Endothelial cell (in vitro differentiated cells): ENCODE measurements at regions not wholly inside any gene's neighbourhood (a gene's known extent, or its start where the extent isn't known, plus 50 kb on each side); places are given as distances from the start of the nearest gene placed in this dataset.

Source experiments
- DNase-seq: peaks from one replicate; pipeline ENCODE4 v3.0.0; 2021; ENCODE audit warnings: low spot score
- H3K27ac Mint-ChIP-seq: one replicate; pipeline ENCODE4 v1.8.0; 2021; ENCODE audit warnings: mixed read lengths, inconsistent platforms; ENCODE audit not compliant: unreplicated experiment
- H3K27me3 Mint-ChIP-seq: one replicate; pipeline ENCODE4 v1.8.0; 2021; ENCODE audit warnings: mild to moderate bottlenecking, moderate library complexity, mixed read lengths, inconsistent platforms; ENCODE audit not compliant: unreplicated experiment
- H3K36me3 Mint-ChIP-seq: one replicate; pipeline ENCODE4 v1.8.0; 2021; ENCODE audit warnings: mild to moderate bottlenecking, low read depth, mixed read lengths, inconsistent platforms; ENCODE audit not compliant: unreplicated experiment
- H3K4me1 Mint-ChIP-seq: one replicate; pipeline ENCODE4 v1.8.0; 2021; ENCODE audit warnings: mild to moderate bottlenecking, mixed read lengths, inconsistent platforms; ENCODE audit not compliant: unreplicated experiment
- H3K4me3 Mint-ChIP-seq: one replicate; pipeline ENCODE4 v1.8.0; 2021; ENCODE audit warnings: mild to moderate bottlenecking, mixed read lengths, inconsistent platforms; ENCODE audit not compliant: unreplicated experiment
- H3K9me3 Mint-ChIP-seq: one replicate; pipeline ENCODE4 v1.8.0; 2021; ENCODE audit warnings: mixed read lengths, inconsistent platforms; ENCODE audit not compliant: unreplicated experiment
- TF ChIP-seq, protein P1 (sequence below): fragments of 200-600 bp; sonication (generic); IDR thresholded peaks from one replicate; pipeline ENCODE4 v1.5.0; 2021; ENCODE audit warnings: antibody characterized with exemption; ENCODE audit not compliant: unreplicated experiment

DNA sequence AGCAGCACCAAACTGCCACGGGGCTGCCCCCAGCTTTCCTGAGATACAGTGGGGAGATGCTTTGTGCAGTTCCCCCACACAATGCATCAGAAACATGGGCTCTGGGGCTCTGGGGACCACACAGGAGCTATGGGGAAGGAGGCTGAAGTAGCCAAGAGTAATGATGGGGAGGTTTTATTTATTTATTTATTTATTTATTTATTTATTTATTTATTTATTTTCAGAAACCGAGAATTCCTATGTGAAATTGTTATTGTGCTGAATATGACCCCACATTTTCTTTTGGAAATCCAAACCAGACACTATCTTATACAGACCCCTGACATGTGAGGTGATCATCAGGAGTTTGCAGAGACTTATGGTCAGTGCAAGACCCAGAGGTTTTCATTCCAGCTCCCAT is 84.4 kb downstream of the MTNR1B start:
- TF ChIP-seq, protein P1, sequence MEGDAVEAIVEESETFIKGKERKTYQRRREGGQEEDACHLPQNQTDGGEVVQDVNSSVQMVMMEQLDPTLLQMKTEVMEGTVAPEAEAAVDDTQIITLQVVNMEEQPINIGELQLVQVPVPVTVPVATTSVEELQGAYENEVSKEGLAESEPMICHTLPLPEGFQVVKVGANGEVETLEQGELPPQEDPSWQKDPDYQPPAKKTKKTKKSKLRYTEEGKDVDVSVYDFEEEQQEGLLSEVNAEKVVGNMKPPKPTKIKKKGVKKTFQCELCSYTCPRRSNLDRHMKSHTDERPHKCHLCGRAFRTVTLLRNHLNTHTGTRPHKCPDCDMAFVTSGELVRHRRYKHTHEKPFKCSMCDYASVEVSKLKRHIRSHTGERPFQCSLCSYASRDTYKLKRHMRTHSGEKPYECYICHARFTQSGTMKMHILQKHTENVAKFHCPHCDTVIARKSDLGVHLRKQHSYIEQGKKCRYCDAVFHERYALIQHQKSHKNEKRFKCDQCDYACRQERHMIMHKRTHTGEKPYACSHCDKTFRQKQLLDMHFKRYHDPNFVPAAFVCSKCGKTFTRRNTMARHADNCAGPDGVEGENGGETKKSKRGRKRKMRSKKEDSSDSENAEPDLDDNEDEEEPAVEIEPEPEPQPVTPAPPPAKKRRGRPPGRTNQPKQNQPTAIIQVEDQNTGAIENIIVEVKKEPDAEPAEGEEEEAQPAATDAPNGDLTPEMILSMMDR = no peak
- Mint-ChIP-seq H3K27ac (no peak overlapping the region), H3K4me1 (no peaks in the 10 kb centered on the region), H3K36me3 (no peaks in the 10 kb centered on the region), H3K9me3 (no peaks in the 10 kb centered on the region), H3K4me3 (no peak overlapping the region), H3K27me3 (no peaks in the 10 kb centered on the region)
- DNase-seq = no peak

DNA sequence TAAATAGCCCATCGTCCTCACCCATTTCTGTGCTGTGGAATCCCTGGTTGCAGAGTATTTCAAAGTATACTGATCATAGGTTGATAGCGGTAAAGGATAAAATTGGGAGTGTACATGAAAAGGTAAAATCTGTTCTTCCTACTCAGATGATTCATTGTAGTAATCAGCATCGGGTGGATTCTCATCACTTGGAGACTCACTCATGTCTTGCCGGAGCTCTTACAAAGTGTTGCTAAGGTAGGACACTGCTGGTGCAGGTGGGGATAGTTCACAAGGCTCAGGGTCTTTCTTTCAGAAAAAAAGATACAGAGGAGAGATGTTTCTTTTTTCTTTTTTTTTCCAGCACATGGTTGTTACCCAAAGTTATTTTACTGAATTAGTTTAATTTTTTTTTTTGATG is 84.8 kb downstream of the MTNR1B start:
- H3K36me3 Mint-ChIP-seq = no peaks in the 10 kb centered on the region
- no peaks in the 10 kb centered on the region for H3K27me3 Mint-ChIP-seq
- H3K4me1 Mint-ChIP-seq = no peaks in the 10 kb centered on the region
- no peaks in the 10 kb centered on the region for H3K9me3 Mint-ChIP-seq
- TF ChIP-seq, protein P1 = no peak
- H3K27ac Mint-ChIP-seq = no peak overlapping the region
- DNase-seq = no peak
- H3K4me3 Mint-ChIP-seq = no peak overlapping the region

DNA sequence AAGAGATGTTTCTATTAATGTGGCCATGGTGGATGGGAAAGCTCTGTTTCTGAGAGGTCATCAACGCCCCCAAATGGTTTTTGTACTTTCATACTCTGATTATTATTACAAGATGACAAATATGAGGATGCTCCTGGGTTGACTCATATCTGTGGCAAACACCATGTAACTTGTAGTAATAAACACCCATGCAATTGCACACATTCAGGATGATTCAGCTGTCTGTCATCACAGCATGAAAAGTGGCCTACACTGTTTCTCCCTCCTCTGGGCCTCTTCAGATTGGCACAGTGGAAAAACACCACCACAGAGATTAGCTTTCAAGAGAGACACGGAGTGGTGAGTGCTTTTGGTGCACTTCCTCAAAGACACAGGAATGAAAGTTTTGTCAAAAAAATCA is 85.4 kb downstream of the MTNR1B start:
- no peaks in the 10 kb centered on the region for H3K4me1 Mint-ChIP-seq
- DNase-seq = no peak
- no peak overlapping the region for H3K4me3 Mint-ChIP-seq
- TF ChIP-seq, protein P1 = no peak
- H3K36me3 Mint-ChIP-seq = no peaks in the 10 kb centered on the region
- H3K27ac Mint-ChIP-seq = no peak overlapping the region
- H3K27me3 Mint-ChIP-seq = no peaks in the 10 kb centered on the region
- no peaks in the 10 kb centered on the region for H3K9me3 Mint-ChIP-seq

DNA sequence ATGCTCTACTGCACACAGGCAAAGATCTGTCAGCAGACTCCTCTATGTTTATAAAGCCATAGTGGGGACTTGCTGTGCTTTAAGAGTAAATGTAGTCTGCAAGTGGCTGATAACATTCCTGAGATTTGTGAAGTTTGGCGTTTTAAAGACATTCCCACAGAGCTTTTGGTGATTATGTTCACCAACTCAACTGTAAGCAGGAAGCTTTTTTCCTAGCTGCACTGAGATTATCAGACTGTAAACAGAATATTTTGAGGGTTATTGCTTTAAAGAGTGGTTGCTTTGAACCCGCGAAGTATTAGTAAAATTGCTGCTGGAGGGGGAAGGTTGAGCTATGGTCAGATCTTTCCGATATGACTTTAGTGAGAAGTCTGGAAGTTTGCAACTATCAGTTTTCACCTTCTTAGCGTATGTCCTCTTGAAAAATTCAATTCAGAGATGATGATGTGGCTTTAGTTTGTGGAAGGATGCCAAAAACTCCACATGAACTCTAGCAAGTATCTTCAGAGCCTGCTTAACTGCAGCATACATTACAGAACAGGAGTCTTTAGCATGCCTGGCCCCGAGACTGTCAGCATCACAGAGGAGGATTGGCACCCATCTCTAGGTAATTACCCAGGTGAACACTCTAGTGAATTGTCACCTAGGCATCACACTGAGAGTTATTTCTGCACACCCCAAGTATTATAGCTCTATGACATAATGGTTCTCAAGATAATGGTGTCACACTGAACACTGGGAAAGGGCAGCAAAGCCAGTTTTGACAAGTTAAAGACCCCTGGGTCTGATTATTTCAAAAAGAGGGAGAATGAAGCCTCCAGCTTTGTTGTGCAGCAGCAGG is 89.9 kb downstream of the MTNR1B start:
- no peaks in the 10 kb centered on the region for H3K27me3 Mint-ChIP-seq
- DNase-seq = no peak
- no peaks in the 10 kb centered on the region for H3K9me3 Mint-ChIP-seq
- H3K27ac Mint-ChIP-seq = no peak overlapping the region
- H3K36me3 Mint-ChIP-seq = no peaks in the 10 kb centered on the region
- TF ChIP-seq, protein P1 = no peak
- H3K4me1 Mint-ChIP-seq = no peaks in the 10 kb centered on the region
- H3K4me3 Mint-ChIP-seq = no peak overlapping the region

DNA sequence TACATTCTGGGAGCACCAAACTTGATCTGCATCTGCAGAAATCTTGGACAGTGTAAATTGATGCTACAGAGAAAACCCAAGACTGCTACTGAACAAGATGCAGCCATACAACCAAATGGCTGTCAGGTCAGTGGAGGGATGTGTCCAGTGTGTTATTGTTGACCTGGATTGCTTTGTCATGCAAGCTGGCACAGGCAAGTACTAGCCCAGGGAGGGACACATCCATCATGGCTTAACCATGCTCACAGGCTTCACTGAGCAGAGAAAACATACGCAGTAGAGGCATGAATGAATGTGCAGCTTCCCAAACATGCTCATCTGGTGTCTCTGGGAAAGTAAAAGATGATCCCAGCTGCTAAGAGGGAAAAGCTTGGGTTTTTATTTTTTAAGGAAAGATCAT is 93.6 kb downstream of the MTNR1B start:
- H3K4me3 Mint-ChIP-seq = no peak overlapping the region

More for the DNA sequence above, 93.6 kb downstream of the MTNR1B start:
- H3K27ac Mint-ChIP-seq = no peak overlapping the region
- H3K4me1 Mint-ChIP-seq = no peaks in the 10 kb centered on the region
- H3K9me3 Mint-ChIP-seq = no peaks in the 10 kb centered on the region
- H3K27me3 Mint-ChIP-seq = no peaks in the 10 kb centered on the region
- TF ChIP-seq, protein P1 = no peak
- no peaks in the 10 kb centered on the region for H3K36me3 Mint-ChIP-seq
- DNase-seq = no peak
